MM.1S (cell line): ENCODE measurements at regions not wholly inside any gene's neighbourhood (a gene's known extent, or its start where the extent isn't known, plus 50 kb on each side); places are given as distances from the start of the nearest gene placed in this dataset.

Experiments
- DNase-seq: peaks from one replicate; pipeline ENCODE4 v3.0.0-alpha.2; 2015
- H2AFZ ChIP-seq: fragments of 300-600 bp; sonication (generic); 2 replicates; pipeline ENCODE4 v1.6.0; 2016; ENCODE audit warnings: antibody characterized with exemption, low read length
- H3F3A ChIP-seq: fragments of 300-600 bp; sonication (generic); 2 replicates; pipeline ENCODE4 v1.6.1; 2016; ENCODE audit warnings: mild to moderate bottlenecking, antibody characterized with exemption, low read length, moderate library complexity, mixed read lengths; ENCODE audit not compliant: insufficient read depth
- H3K27ac ChIP-seq: fragments of 300-600 bp; sonication (generic); 2 replicates; pipeline ENCODE4 v1.5.1; 2016; ENCODE audit warnings: mild to moderate bottlenecking, low read length
- H3K27me3 ChIP-seq: fragments of 300-600 bp; sonication (generic); replicated peaks from 2 replicates; pipeline ENCODE4 v1.6.0; 2016; ENCODE audit warnings: low read length; ENCODE audit not compliant: insufficient read depth
- H3K36me3 ChIP-seq: fragments of 300-600 bp; sonication (generic); replicated peaks from 2 replicates; pipeline ENCODE4 v1.6.1; 2016; ENCODE audit warnings: mild to moderate bottlenecking, low read length, mixed read lengths; ENCODE audit not compliant: insufficient read depth
- H3K4me1 ChIP-seq: fragments of 300-600 bp; sonication (generic); 2 replicates; pipeline ENCODE4 v1.6.1; 2016; ENCODE audit warnings: low read length, mixed read lengths
- H3K4me2 ChIP-seq: fragments of 300-600 bp; sonication (generic); 2 replicates; pipeline ENCODE4 v1.6.0; 2016; ENCODE audit warnings: low read depth, low read length
- H3K4me3 ChIP-seq: fragments of 300-600 bp; sonication (generic); 2 replicates; pipeline ENCODE4 v1.5.1; 2016; ENCODE audit warnings: low read length, mixed read lengths
- H3K79me2 ChIP-seq: fragments of 300-600 bp; sonication (generic); 2 replicates; pipeline ENCODE4 v1.6.1; 2016; ENCODE audit warnings: mixed run types, low read length, mixed read lengths
- H3K9ac ChIP-seq: fragments of 300-600 bp; sonication (generic); 2 replicates; pipeline ENCODE4 v1.6.1; 2016; ENCODE audit warnings: low read length, mixed read lengths
- H3K9me2 ChIP-seq: fragments of 300-600 bp; sonication (generic); replicated peaks from 2 replicates; pipeline ENCODE4 v1.6.1; 2016; ENCODE audit warnings: mild to moderate bottlenecking, low read length, mixed read lengths; ENCODE audit not compliant: insufficient read depth
- H3K9me3 ChIP-seq: fragments of 300-600 bp; sonication (generic); replicated peaks from 2 replicates; pipeline ENCODE4 v1.6.1; 2016; ENCODE audit warnings: mild to moderate bottlenecking, low read length, mixed read lengths; ENCODE audit not compliant: insufficient read depth
- H4K20me1 ChIP-seq: fragments of 300-600 bp; sonication (generic); 2 replicates; pipeline ENCODE4 v1.6.1; 2016; ENCODE audit warnings: mild to moderate bottlenecking, low read length, moderate library complexity, mixed read lengths; ENCODE audit not compliant: insufficient read depth
- CTCF ChIP-seq: fragments of 300-600 bp; sonication (generic); IDR thresholded peaks from 2 replicates; pipeline ENCODE4 v1.5.1; 2016; ENCODE audit warnings: antibody characterized with exemption, low read length, mixed read lengths
- EZH2 ChIP-seq: fragments of 300-600 bp; sonication (generic); optimal IDR thresholded peaks from 2 replicates; pipeline ENCODE3; 2017; ENCODE audit warnings: low read depth, mild to moderate bottlenecking, antibody characterized with exemption, low read length, mixed read lengths
- EZH2phosphoT487 ChIP-seq: fragments of 300-600 bp; sonication (generic); IDR thresholded peaks from 2 replicates; pipeline ENCODE4 v1.6.1; 2018; ENCODE audit warnings: antibody characterized with exemption, low read length

- Histone ChIP-seq H3K4me1 (peaks cover 23% of the 10 kb centered on the region), H3K27ac (no peak overlapping the region), H3K9ac (no peak overlapping the region), H3K9me2 (no peaks in the 10 kb centered on the region), H3F3A (peaks cover 5% of the 10 kb centered on the region; the same call in 1 of the 2 replicates), H2AFZ (no peak overlapping the region), H3K9me3 (no peaks in the 10 kb centered on the region), H3K4me2 (no peak overlapping the region), H3K79me2 (no peaks in the 10 kb centered on the region), H3K27me3 (no peaks in the 10 kb centered on the region), H3K4me3 (no peak overlapping the region), H4K20me1 (no peaks in the 10 kb centered on the region), H3K36me3 (no peaks in the 10 kb centered on the region)
- TF ChIP-seq CTCF (no peak), EZH2 (no peak), EZH2phosphoT487 (no peak)
- no peak for DNase-seq
These were observed 115.9 kb upstream of the TEX13D start for GRCh38 chrX:124216396-124217115.

GRCh38 chrX:124217304-124218251 is 114.9 kb upstream of the TEX13D start:
- Histone ChIP-seq H3K27me3 (no peaks in the 10 kb centered on the region), H3F3A (peaks cover 2% of the 10 kb centered on the region; the same call in 1 of the 2 replicates), H3K4me3 (no peak overlapping the region), H3K9me3 (no peaks in the 10 kb centered on the region), H4K20me1 (no peaks in the 10 kb centered on the region), H3K4me2 (peak overlapping the region; percentile 30; the same call in 1 of the 2 replicates), H3K9ac (no peak overlapping the region), H3K36me3 (no peaks in the 10 kb centered on the region), H3K27ac (no peak overlapping the region), H3K79me2 (no peaks in the 10 kb centered on the region), H3K4me1 (peaks cover 20% of the 10 kb centered on the region), H2AFZ (0 out of 2 replicates have a peak overlapping the region, but pooled peaks have one; percentile 33), H3K9me2 (no peaks in the 10 kb centered on the region)
- TF ChIP-seq EZH2phosphoT487: no peak
- TF ChIP-seq EZH2: no peak
- no peak for TF ChIP-seq CTCF
- DNase-seq: peak; percentile 55

GRCh38 chrX:124223524-124223923 is 108.9 kb upstream of the TEX13D start:
- H3K79me2 ChIP-seq: no peaks in the 10 kb centered on the region
- no peak overlapping the region for H3K27ac ChIP-seq
- H3K4me1 ChIP-seq: no peaks in the 10 kb centered on the region; the same call in 1 of the 2 replicates
- no peak overlapping the region for H3K4me3 ChIP-seq
- H3K9me2 ChIP-seq: no peaks in the 10 kb centered on the region
- H3K36me3 ChIP-seq: no peaks in the 10 kb centered on the region
- no peaks in the 10 kb centered on the region for H3F3A ChIP-seq
- no peaks in the 10 kb centered on the region for H3K9me3 ChIP-seq
- H2AFZ ChIP-seq: no peak overlapping the region
- TF ChIP-seq EZH2phosphoT487 (no peak), CTCF (no peak), EZH2 (no peak)
- no peak overlapping the region for H3K4me2 ChIP-seq
- no peak overlapping the region for H3K9ac ChIP-seq
- DNase-seq: no peak
- H4K20me1 ChIP-seq: no peaks in the 10 kb centered on the region
- no peaks in the 10 kb centered on the region for H3K27me3 ChIP-seq
